ENCODE measurements at regions not wholly inside any gene's neighbourhood (a gene's known extent, or its start where the extent isn't known, plus 50 kb on each side); places are given as distances from the start of the nearest gene placed in this dataset.
"Not testable (repeated sequence)": the region's sequence is repeated elsewhere in the genome, so short reads cannot be mapped to it uniquely, and the experiment has no call there.

DNA sequence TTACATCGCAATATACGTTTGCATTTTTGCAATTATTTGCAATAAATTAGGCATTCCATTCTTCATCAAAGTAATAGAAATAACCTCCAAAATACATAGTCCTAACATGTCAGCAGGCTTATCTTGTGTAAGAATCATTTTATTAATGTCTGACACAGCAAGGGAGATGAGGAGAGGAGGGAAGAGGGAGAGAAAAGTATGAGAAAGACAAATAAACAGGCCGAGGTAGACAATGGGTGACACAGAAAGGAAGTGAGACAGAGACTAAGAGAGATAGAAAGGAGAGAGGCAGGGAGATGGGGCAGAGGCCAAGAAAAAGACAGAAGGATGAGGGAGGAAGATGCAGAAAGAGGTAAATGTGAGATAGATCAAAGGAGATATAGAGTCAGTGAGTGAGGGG lies 50.3 kb upstream of the CYP2B6 start:
- not testable (repeated sequence) for H3K4me3 ChIP-seq (ENCODE audit: low read depth, low read length)
- DNase-seq (ENCODE audit: low read depth): peak; percentile 81

DNA sequence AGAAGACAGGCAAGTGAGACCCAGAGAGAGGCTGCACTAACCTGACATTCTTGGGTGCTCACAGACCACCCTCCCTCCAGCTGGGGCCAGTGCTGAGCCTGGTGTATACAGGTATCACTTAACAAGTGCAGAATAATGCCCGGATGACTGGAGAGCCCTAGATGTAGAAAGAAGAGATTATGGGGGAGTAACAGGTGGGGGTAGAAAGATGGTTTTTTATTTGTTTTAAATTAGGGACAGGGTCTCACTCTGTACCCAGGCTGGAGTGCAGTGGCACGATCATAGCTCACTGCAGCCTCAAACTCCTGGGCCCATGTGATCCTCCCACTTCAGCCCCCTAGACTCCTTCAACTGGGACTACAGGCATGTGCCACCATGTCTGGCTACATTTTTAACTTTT lies 53.1 kb upstream of the CYP2B6 start:
- not testable (repeated sequence) for DNase-seq (ENCODE audit: low read depth); H3K4me3 ChIP-seq (ENCODE audit: low read depth, low read length)

DNA sequence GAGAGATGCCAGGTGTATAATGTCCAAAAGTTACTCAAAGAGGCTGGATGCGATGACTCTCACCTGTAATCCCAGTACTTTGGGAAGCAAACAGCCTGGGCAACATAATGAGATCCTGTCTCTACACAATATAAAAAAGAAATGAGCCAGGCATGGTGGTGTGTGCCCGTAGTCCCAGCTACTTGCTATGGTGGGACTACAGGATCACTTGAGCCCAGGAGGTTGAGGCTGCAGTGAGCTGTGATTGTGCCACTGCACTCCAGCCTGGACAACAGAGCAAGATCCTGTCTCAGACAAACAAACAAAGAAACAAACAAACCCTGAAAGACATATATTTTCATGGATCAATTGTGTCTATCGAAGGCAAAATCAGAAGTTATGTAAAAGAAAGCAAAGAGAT lies 54.3 kb upstream of the CYP2B6 start:
- TF ChIP-seq CTCF (IDR thresholded peaks at IDR 0.05; ENCODE audit: insufficient read depth, low read length): no peak
- no peak overlapping the region for H3K4me3 ChIP-seq (ENCODE audit: low read depth, low read length)
- no peak for DNase-seq (ENCODE audit: low read depth)

DNA sequence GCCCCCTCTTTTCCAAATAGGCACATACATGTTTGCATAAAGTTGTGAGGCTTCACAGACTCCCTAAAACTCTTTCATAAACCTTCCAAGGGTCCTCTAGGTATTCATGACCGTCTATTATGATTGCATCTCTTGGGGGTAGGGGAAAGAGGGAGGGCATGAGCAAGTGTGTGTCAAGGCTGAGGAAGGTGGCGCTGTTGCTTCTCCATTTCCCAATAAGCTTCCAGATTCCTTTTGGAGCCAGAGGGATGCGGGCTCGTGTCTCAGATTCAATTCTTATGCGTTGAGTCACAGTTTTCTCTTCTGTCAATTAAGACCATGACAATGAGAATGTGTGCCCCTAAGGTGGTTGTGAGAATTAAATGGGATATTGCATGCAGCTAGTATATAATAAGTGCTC lies 51.0 kb upstream of the CYP2A7 start:
- DNase-seq (ENCODE audit: low read depth): peak; percentile 40
- H3K4me3 ChIP-seq (ENCODE audit: low read depth, low read length): no peak overlapping the region
- TF ChIP-seq CTCF (IDR thresholded peaks at IDR 0.05; ENCODE audit: insufficient read depth, low read length): peak; percentile 16

DNA sequence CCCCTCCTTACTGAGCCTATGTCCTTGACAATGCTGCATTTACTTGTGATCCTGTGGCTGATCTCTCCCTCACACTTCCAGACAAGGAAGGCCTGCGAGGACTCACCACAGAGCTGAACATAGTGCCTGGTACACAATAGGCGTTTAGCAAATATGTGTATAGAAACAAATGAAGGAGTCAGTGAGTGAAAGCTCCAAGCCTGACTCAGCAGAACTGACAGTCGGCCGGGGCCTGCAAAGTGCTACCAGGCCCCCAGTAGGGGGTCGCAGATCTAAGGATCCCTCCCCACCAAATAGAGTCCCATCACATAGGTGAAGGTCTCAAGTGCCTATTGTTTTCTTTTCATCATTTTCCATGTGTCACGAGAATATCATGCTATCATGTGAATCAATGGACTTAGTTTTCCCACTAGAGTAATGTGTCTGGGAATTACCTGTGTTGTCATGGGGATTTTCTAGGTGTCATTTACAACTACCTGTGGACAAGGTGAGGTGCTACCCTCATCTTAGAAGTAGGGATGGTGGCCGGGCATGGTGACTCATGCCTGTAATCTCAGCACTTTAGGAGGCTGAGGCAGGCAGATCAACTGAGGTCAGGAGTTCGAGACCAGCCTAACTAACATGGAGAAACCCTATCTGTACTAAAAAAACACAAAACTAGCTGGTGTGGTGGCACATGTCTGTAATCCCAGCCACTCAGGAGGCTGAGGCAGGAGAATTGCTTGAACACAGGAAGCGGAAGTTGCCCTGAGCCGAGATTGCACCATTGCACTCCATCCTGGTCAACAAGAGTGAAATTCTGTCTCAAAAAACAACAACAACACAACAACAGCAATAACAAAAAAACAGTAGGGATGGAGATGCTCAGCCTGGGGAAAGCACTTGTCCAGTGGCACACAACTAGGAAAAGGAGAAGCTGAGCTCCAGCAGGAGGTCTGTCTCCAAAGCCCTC lies 50.3 kb upstream of the CYP2A7 start:
- DNase-seq (ENCODE audit: low read depth): no peak
- no peak for TF ChIP-seq CTCF (IDR thresholded peaks at IDR 0.05; ENCODE audit: insufficient read depth, low read length)
- no peak overlapping the region for H3K4me3 ChIP-seq (ENCODE audit: low read depth, low read length)
